H1 (cell line): ENCODE measurements at regions not wholly inside any gene's neighbourhood (a gene's known extent, or its start where the extent isn't known, plus 50 kb on each side); places are given as distances from the start of the nearest gene placed in this dataset.

Source experiments
- CHD7 ChIP-seq: fragments of 300-600 bp; sonication (generic); IDR thresholded peaks from 2 replicates; pipeline ENCODE4 v1.7.1; 2012; ENCODE audit warnings: low read length, moderate library complexity, mild to moderate bottlenecking, inconsistent platforms; ENCODE audit not compliant: insufficient replicate concordance
- HDAC6 ChIP-seq: IDR thresholded peaks from one replicate; pipeline ENCODE4 v1.7.1; 2012; ENCODE audit warnings: low read depth, mild to moderate bottlenecking, inconsistent platforms, low read length, moderate library complexity
- RAD21 ChIP-seq, 2 experiments: IDR thresholded peaks in 1 of 2; conservative IDR thresholded peaks in 1 of 2; 2 replicates each; pipeline ENCODE4 v1.6.1; 2011; ENCODE audit warnings: low read depth in 2 of 2, low read length in 2 of 2, improper control_type of control experiment in 1 of 2, inconsistent platforms in 1 of 2, mild to moderate bottlenecking in 1 of 2, moderate library complexity in 1 of 2
- TAF1 ChIP-seq: IDR thresholded peaks from 2 replicates; pipeline ENCODE4 v1.6.1; 2011; ENCODE audit warnings: mild to moderate bottlenecking, low read depth, low read length

DNA sequence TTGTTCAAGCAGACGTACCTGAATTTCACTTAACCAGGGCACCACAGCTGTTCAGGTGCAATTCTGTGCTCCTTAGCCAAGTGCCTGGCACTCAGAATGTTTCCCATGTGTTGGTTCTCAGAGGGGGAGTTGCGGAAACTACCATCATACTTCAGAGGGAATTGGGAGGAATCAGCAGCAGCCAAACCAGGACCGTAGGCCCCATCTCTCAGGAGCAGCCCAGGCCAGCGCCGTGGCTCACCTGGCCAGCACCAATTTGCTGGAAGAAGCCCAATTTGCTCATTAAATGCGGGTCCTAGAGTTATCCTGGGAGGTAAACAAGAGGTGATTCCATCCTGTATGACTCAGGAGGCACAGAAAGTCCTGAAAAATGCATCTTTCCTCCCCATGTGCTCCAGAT, 435.4 kb downstream of the BRD1 start (continued):
- TF ChIP-seq CHD7 (no peak), TAF1 (no peak), HDAC6 (no peak), RAD21 (IDR thresholded peaks at IDR 0.05 in 1 of 2, conservative IDR thresholded peaks at IDR 0.05 in 1 of 2; ENCODE audit: low read depth in 2 of 2, low read length in 2 of 2) (no peak)
